Right renal cortex interstitium (tissue), 3 donors: ENCODE measurements at regions not wholly inside any gene's neighbourhood (a gene's known extent, or its start where the extent isn't known, plus 50 kb on each side); places are given as distances from the start of the nearest gene placed in this dataset.

Experiments
- DNase-seq, 3 donors: peaks; one replicate each; pipeline ENCODE4 v3.0.0-alpha.2; 2013; ENCODE audit warnings: low read depth in 3 of 3, low spot score in 2 of 3

GRCh38 chr13:64305246-64305645 lies 2889.6 kb upstream of the PCDH20 start:
- no peak for DNase-seq

GRCh38 chr13:64300239-64300638 lies 2884.6 kb upstream of the PCDH20 start:
- no peak for DNase-seq

- DNase-seq = no peak
Observed at GRCh38 chr13:64293923-64294322, 2878.3 kb upstream of the PCDH20 start.

GRCh38 chr13:64289702-64290101 lies 2874.1 kb upstream of the PCDH20 start:
- DNase-seq = no peak

- DNase-seq = no peak
Observed at GRCh38 chr13:64283926-64284325, 2868.3 kb upstream of the PCDH20 start.

GRCh38 chr13:64278493-64278892 lies 2862.8 kb upstream of the PCDH20 start:
- DNase-seq = no peak

GRCh38 chr13:64277097-64277496 lies 2861.4 kb upstream of the PCDH20 start:
- no peak for DNase-seq

- DNase-seq = no peak
Observed at GRCh38 chr13:64276232-64276631, 2860.6 kb upstream of the PCDH20 start.

GRCh38 chr13:64274481-64275217 lies 2859.0 kb upstream of the PCDH20 start:
- no peak for DNase-seq

- DNase-seq = no peak
Observed at GRCh38 chr13:64273780-64274179, 2858.1 kb upstream of the PCDH20 start.

GRCh38 chr13:64272681-64273080 lies 2857.0 kb upstream of the PCDH20 start:
- DNase-seq = no peak

GRCh38 chr13:64266024-64266423 lies 2850.4 kb upstream of the PCDH20 start:
- DNase-seq = no peak

- no peak for DNase-seq
Observed at GRCh38 chr13:64263285-64263684, 2847.6 kb upstream of the PCDH20 start.

- DNase-seq = no peak
Observed at GRCh38 chr13:64256751-64257150, 2841.1 kb upstream of the PCDH20 start.

- no peak for DNase-seq
Observed at GRCh38 chr13:64255988-64256387, 2840.3 kb upstream of the PCDH20 start.

- DNase-seq = no peak
Observed at GRCh38 chr13:64248371-64249065, 2832.9 kb upstream of the PCDH20 start.

GRCh38 chr13:64239372-64239771 lies 2823.7 kb upstream of the PCDH20 start:
- DNase-seq = no peak

- DNase-seq = no peak
Observed at GRCh38 chr13:64234255-64234654, 2818.6 kb upstream of the PCDH20 start.

GRCh38 chr13:64223016-64223415 lies 2807.4 kb upstream of the PCDH20 start:
- no peak for DNase-seq

GRCh38 chr13:64206430-64207225 lies 2791.0 kb upstream of the PCDH20 start:
- DNase-seq = no peak

GRCh38 chr13:64202517-64202916 lies 2786.9 kb upstream of the PCDH20 start:
- no peak for DNase-seq

GRCh38 chr13:64197232-64197631 lies 2781.6 kb upstream of the PCDH20 start:
- no peak for DNase-seq
